Fibroblast of the aortic adventitia (primary cell): ENCODE measurements at regions not wholly inside any gene's neighbourhood (a gene's known extent, or its start where the extent isn't known, plus 50 kb on each side); places are given as distances from the start of the nearest gene placed in this dataset.

Experiments used
- DNase-seq: peaks from one replicate; pipeline ENCODE4 v3.0.0-alpha.2; 2010; ENCODE audit warnings: low read depth
- H3K4me3 ChIP-seq: 2 replicates; pipeline ENCODE4 v1.5.1; 2011; ENCODE audit warnings: low read depth, mild to moderate bottlenecking, control low read depth, low read length, moderate library complexity
- CTCF ChIP-seq: IDR thresholded peaks from 2 replicates; pipeline ENCODE4 v1.5.1; 2011; ENCODE audit warnings: mild to moderate bottlenecking, low read length, control low read depth, inconsistent platforms; ENCODE audit not compliant: insufficient read depth

GRCh38 chr10:78515873-78516153 is 482.1 kb downstream of the RPS24 start:
- H3K4me3 ChIP-seq: no peak overlapping the region
- TF ChIP-seq CTCF: no peak
- DNase-seq: no peak

- H3K4me3 ChIP-seq: no peak overlapping the region
- no peak for TF ChIP-seq CTCF
- no peak for DNase-seq
Observed at GRCh38 chr10:78516236-78516635, 482.6 kb downstream of the RPS24 start.

GRCh38 chr10:78516756-78517155 is 483.1 kb downstream of the RPS24 start:
- DNase-seq: no peak
- H3K4me3 ChIP-seq: no peak overlapping the region
- no peak for TF ChIP-seq CTCF

GRCh38 chr10:78518224-78518623 is 484.6 kb downstream of the RPS24 start:
- TF ChIP-seq CTCF: no peak
- H3K4me3 ChIP-seq: no peak overlapping the region
- no peak for DNase-seq

- DNase-seq: peak; percentile 42
- H3K4me3 ChIP-seq: no peak overlapping the region
- peak; percentile 52 for TF ChIP-seq CTCF
Observed at GRCh38 chr10:78520737-78521430, 487.2 kb downstream of the RPS24 start.

GRCh38 chr10:78523453-78523852 is 489.8 kb downstream of the RPS24 start:
- no peak overlapping the region for H3K4me3 ChIP-seq
- no peak for TF ChIP-seq CTCF
- no peak for DNase-seq

- no peak for TF ChIP-seq CTCF
- no peak overlapping the region for H3K4me3 ChIP-seq
- no peak for DNase-seq
Observed at GRCh38 chr10:78524342-78524741, 490.7 kb downstream of the RPS24 start.
